ENCODE measurements at regions not wholly inside any gene's neighbourhood (a gene's known extent, or its start where the extent isn't known, plus 50 kb on each side); places are given as distances from the start of the nearest gene placed in this dataset.
"Not testable (repeated sequence)": the region's sequence is repeated elsewhere in the genome, so short reads cannot be mapped to it uniquely, and the experiment has no call there.

DNA sequence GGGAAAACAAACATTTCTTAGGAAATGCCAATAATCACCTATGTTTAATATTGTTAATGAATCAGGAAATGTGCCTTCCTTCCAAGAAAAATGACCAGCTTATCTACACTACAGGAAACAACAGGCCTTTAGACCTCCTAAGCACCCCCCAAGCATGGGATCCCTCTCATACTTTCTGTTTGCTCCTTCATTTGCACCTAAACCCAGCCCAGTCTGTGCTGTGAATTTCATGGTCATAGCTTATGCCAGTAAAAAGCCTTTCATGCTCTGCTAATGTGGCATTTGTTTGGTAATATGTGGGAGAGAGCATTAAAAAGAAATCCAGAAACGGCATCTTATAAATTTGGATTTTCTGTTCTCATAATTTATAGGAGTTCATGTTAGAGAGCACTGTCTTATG, 511.1 kb downstream of the EBF1 start:
- H3K36me3 ChIP-seq, result no peaks in the 10 kb centered on the region
- no peaks in the 10 kb centered on the region for H3K9me3 ChIP-seq
- H3K27ac ChIP-seq, result no peak overlapping the region
- no peak for TF ChIP-seq POLR2AphosphoS5 (IDR thresholded peaks at IDR 0.05)
- no peak for TF ChIP-seq CTCF (IDR thresholded peaks at IDR 0.05)
- TF ChIP-seq POLR2A (IDR thresholded peaks at IDR 0.05), result no peak
- no peak for TF ChIP-seq EP300 (IDR thresholded peaks at IDR 0.05)
- H3K4me3 ChIP-seq, result no peak overlapping the region
- 81% methylated on average over 1 of the region's 1 CpG for WGBS
- no peaks in the 10 kb centered on the region for H3K4me1 ChIP-seq
- DNase-seq (ENCODE audit: low spot score in 2 of 2), result no peak
- H3K27me3 ChIP-seq, result peaks cover 4% of the 10 kb centered on the region

DNA sequence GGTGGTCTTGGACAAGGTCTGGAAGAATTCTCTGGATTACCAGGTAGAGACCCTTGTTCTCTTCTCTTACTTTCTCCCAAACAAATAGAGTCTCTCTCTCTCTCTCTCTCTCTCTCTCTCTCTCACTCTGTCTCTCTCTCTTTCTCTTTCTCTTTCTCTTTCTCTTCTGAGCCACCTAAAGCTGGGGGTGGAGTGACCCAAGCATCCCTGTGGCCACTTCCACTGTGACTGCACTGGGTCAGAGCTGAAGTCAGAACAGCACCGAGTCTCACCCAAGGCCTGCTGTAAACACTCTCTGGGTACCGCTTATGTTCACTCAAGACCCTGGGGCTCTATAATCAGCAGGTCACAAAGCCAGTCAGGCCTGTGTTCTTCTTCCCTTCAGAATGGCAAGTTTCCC, 513.7 kb downstream of the EBF1 start:
- no peak for TF ChIP-seq POLR2A (IDR thresholded peaks at IDR 0.05)
- no peak for TF ChIP-seq CTCF (IDR thresholded peaks at IDR 0.05)
- TF ChIP-seq POLR2AphosphoS5 (IDR thresholded peaks at IDR 0.05), result no peak
- no peak for TF ChIP-seq EP300 (IDR thresholded peaks at IDR 0.05)
- Histone ChIP-seq H3K36me3 (no peaks in the 10 kb centered on the region), H3K9me3 (no peaks in the 10 kb centered on the region), H3K27ac (no peak overlapping the region), H3K4me3 (no peak overlapping the region), H3K27me3 (peaks cover 4% of the 10 kb centered on the region), H3K4me1 (no peaks in the 10 kb centered on the region)
- no peak for DNase-seq (ENCODE audit: low spot score in 2 of 2)
- WGBS, result 100% methylated on average over 2 of the region's 2 CpGs

DNA sequence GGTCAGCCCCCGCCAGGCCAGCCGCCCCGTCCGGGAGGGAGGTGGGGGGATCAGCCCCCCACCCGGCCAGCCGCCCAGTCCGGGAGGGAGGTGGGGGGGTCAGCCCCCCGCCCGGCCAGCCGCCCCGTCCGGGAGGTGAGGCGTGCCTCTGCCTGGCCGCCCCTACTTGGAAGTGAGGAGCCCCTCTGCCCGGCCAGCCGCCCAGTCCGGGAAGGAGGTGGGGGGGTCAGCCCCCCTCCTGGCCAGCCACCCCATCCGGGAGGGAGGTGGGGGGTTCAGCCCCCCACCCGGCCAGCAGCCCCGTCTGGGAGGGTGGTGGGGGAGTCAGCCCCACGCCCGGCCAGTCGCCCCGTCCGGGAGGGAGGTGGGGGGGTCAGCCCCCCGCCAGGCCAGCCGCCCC, 517.0 kb downstream of the EBF1 start:
- H3K4me1 ChIP-seq; H3K36me3 ChIP-seq; H3K27ac ChIP-seq; DNase-seq (ENCODE audit: low spot score in 2 of 2); H3K4me3 ChIP-seq; H3K27me3 ChIP-seq: not testable (repeated sequence)
- 100% methylated on average over 1 of the region's 27 CpGs for WGBS
- H3K9me3 ChIP-seq, result peaks cover 10% of the 10 kb centered on the region

- no peak overlapping the region for H3K27ac ChIP-seq
- H3K9me3 ChIP-seq, result peaks cover 11% of the 10 kb centered on the region
- no peak for DNase-seq (ENCODE audit: low spot score in 2 of 2)
- H3K4me1 ChIP-seq, result no peaks in the 10 kb centered on the region
- no peaks in the 10 kb centered on the region for H3K36me3 ChIP-seq
- WGBS, result 56% methylated on average over 3 of the region's 3 CpGs
- no peak for TF ChIP-seq CTCF (IDR thresholded peaks at IDR 0.05)
- TF ChIP-seq EP300 (IDR thresholded peaks at IDR 0.05), result no peak
- no peak for TF ChIP-seq POLR2AphosphoS5 (IDR thresholded peaks at IDR 0.05)
- no peak for TF ChIP-seq POLR2A (IDR thresholded peaks at IDR 0.05)
- no peaks in the 10 kb centered on the region for H3K27me3 ChIP-seq
- no peak overlapping the region for H3K4me3 ChIP-seq
Observed at GRCh38 chr5:158573829-158574228, 525.9 kb downstream of the EBF1 start.

DNA sequence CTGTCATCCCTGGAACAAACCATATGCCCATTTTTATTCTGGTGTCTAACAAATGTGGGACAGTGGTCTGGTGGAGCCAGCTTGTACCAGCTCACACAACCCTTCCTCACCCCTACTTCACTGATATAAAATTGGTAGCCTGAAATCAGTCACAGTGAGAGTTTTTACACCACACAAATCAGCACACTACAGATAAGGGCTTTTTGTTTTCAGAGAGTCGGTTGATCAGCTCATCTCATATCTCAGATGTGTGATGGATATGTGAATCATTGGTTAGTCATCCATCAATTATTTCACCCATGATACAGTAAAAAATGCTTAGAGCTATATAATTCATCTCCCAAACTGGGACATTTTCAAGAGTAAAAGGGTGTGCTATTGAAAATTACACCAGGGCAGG, 529.2 kb downstream of the EBF1 start:
- TF ChIP-seq EP300 (IDR thresholded peaks at IDR 0.05), result no peak
- no peaks in the 10 kb centered on the region for H3K9me3 ChIP-seq
- 48% methylated on average over 1 of the region's 1 CpG for WGBS
- H3K27ac ChIP-seq, result no peak overlapping the region
- no peaks in the 10 kb centered on the region for H3K4me1 ChIP-seq
- H3K27me3 ChIP-seq, result no peaks in the 10 kb centered on the region
- no peak for DNase-seq (ENCODE audit: low spot score in 2 of 2)
- no peaks in the 10 kb centered on the region for H3K36me3 ChIP-seq
- H3K4me3 ChIP-seq, result no peak overlapping the region

- whole genome bisulfite sequencing, result 64% methylated on average over 4 of the region's 4 CpGs
Observed at GRCh38 chr5:158569534-158569933, 530.2 kb downstream of the EBF1 start.

More at GRCh38 chr5:158569534-158569933, 530.2 kb downstream of the EBF1 start:
- no peak for DNase-seq (ENCODE audit: low spot score in 2 of 2)
- H3K9me3 ChIP-seq, result no peaks in the 10 kb centered on the region
- H3K36me3 ChIP-seq, result no peaks in the 10 kb centered on the region
- no peak for TF ChIP-seq POLR2AphosphoS5 (IDR thresholded peaks at IDR 0.05)
- no peak for TF ChIP-seq POLR2A (IDR thresholded peaks at IDR 0.05)
- no peak for TF ChIP-seq CTCF (IDR thresholded peaks at IDR 0.05)
- TF ChIP-seq EP300 (IDR thresholded peaks at IDR 0.05), result no peak
- no peaks in the 10 kb centered on the region for H3K27me3 ChIP-seq
- H3K27ac ChIP-seq, result no peak overlapping the region
- no peaks in the 10 kb centered on the region for H3K4me1 ChIP-seq
- H3K4me3 ChIP-seq, result no peak overlapping the region
